ENCODE measurements at regions not wholly inside any gene's neighbourhood (a gene's known extent, or its start where the extent isn't known, plus 50 kb on each side); places are given as distances from the start of the nearest gene placed in this dataset.

DNA sequence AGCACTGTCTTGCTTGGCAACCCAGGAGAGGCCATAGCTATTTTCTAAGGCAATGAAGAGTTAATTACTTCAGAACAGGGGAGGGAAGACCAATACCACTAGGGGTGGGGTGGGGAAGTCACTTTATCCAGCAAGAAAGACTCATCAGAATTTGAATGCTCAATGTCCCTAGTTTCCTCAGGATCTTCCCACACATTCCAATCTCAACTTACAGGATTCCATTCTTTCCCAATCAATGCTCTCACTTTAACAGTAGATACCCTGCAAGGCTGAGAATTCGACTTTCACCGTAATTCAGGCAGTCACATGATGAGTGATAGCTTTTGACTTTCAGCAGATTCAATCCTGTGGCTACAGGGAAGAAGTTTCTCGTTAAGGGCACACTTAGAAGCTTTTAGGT, 526.6 kb upstream of the SEL1L start:
- H3K4me3 ChIP-seq = no peak overlapping the region
- TF ChIP-seq CTCF (IDR thresholded peaks at IDR 0.05) = no peak
- no peak for TF ChIP-seq EP300 (IDR thresholded peaks at IDR 0.05)
- no peak for TF ChIP-seq POLR2AphosphoS5 (IDR thresholded peaks at IDR 0.05)
- no peak for TF ChIP-seq POLR2A (IDR thresholded peaks at IDR 0.05)
- no peak for DNase-seq
- no peaks in the 10 kb centered on the region for H3K36me3 ChIP-seq
- no peak overlapping the region for H3K27ac ChIP-seq
- ATAC-seq (ENCODE audit: low FRiP score in 2 of 2) = no peak
- H3K9me3 ChIP-seq = no peaks in the 10 kb centered on the region
- H3K27me3 ChIP-seq = no peaks in the 10 kb centered on the region
- WGBS, 2 donors = 66 to 74% methylated on average over 3 of the region's 3 CpGs
- H3K4me1 ChIP-seq = no peaks in the 10 kb centered on the region

DNA sequence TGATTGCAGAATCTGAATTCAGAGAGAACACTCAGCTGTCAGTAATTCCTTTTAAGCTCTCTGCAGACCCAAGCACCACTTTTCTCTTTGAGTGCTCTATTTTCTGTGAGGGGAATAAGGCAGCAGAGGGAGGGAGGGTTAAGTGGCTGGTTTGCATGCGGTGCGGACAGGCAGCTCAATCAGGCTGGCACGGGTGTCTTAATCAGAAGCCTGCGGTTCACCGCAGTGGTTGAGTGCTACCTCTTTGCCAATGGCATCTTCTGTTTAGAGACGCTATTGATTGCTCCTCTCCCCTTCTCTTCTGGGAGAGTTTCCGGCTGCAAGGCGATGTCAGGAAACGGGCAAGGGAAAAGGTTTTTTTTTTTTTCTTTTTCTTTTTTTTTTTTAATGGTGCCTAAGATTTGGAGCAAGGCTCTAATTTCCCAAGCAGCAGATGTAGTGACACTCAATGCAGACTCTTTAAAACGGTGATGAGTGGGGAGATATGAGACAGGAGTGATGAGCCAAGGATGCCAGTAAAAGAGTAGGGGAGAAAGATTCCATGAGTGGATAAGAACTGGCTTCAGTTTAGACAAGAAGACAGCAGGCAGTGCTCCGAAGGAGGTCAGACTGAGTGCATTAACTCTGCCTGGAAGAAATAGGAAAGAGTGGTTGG, 533.7 kb upstream of the SEL1L start:
- Histone ChIP-seq H3K4me3 (no peak overlapping the region), H3K36me3 (no peaks in the 10 kb centered on the region), H3K9me3 (no peaks in the 10 kb centered on the region), H3K4me1 (no peaks in the 10 kb centered on the region), H3K27me3 (no peaks in the 10 kb centered on the region), H3K27ac (no peak overlapping the region)
- WGBS, 2 donors = 58% methylated on average over 11 of the region's 11 CpGs
- ATAC-seq (ENCODE audit: low FRiP score in 2 of 2) (no peak), DNase-seq (no peak)
- TF ChIP-seq EP300 (IDR thresholded peaks at IDR 0.05) = no peak
- TF ChIP-seq POLR2A (IDR thresholded peaks at IDR 0.05) = no peak
- no peak for TF ChIP-seq POLR2AphosphoS5 (IDR thresholded peaks at IDR 0.05)
- TF ChIP-seq CTCF (IDR thresholded peaks at IDR 0.05) = no peak

- Histone ChIP-seq H3K27me3 (no peaks in the 10 kb centered on the region), H3K9me3 (no peaks in the 10 kb centered on the region), H3K27ac (no peak overlapping the region), H3K4me3 (no peak overlapping the region), H3K36me3 (no peaks in the 10 kb centered on the region), H3K4me1 (no peaks in the 10 kb centered on the region)
- WGBS, 2 donors = 69 to 76% methylated on average over 2 to 3 of the region's 3 CpGs
- ATAC-seq (ENCODE audit: low FRiP score in 2 of 2) (no peak), DNase-seq (no peak)
- TF ChIP-seq POLR2A (IDR thresholded peaks at IDR 0.05) (no peak), POLR2AphosphoS5 (IDR thresholded peaks at IDR 0.05) (no peak), CTCF (IDR thresholded peaks at IDR 0.05) (no peak), EP300 (IDR thresholded peaks at IDR 0.05) (no peak)
These were observed 536.4 kb upstream of the SEL1L start for GRCh38 chr14:82070040-82070439.

- DNase-seq = no peak
- Histone ChIP-seq H3K27me3 (no peaks in the 10 kb centered on the region), H3K36me3 (no peaks in the 10 kb centered on the region), H3K9me3 (no peaks in the 10 kb centered on the region), H3K4me1 (no peaks in the 10 kb centered on the region), H3K4me3 (no peak overlapping the region), H3K27ac (no peak overlapping the region)
- ATAC-seq (ENCODE audit: low FRiP score in 2 of 2) = no peak
- 43 to 46% methylated on average over 3 of the region's 3 CpGs for WGBS, 2 donors
- TF ChIP-seq EP300 (IDR thresholded peaks at IDR 0.05) (no peak), POLR2AphosphoS5 (IDR thresholded peaks at IDR 0.05) (no peak), POLR2A (IDR thresholded peaks at IDR 0.05) (no peak), CTCF (IDR thresholded peaks at IDR 0.05) (no peak)
These were observed 537.1 kb upstream of the SEL1L start for GRCh38 chr14:82070753-82071152.

GRCh38 chr14:82073547-82073946, 539.9 kb upstream of the SEL1L start:
- WGBS, 2 donors = 63 to 64% methylated on average over 2 of the region's 2 CpGs
- DNase-seq = no peak
- TF ChIP-seq CTCF (IDR thresholded peaks at IDR 0.05) (no peak), POLR2AphosphoS5 (IDR thresholded peaks at IDR 0.05) (no peak), EP300 (IDR thresholded peaks at IDR 0.05) (no peak), POLR2A (IDR thresholded peaks at IDR 0.05) (no peak)

More at GRCh38 chr14:82073547-82073946, 539.9 kb upstream of the SEL1L start:
- no peak for ATAC-seq (ENCODE audit: low FRiP score in 2 of 2)
- Histone ChIP-seq H3K9me3 (no peaks in the 10 kb centered on the region), H3K27me3 (no peaks in the 10 kb centered on the region), H3K4me1 (no peaks in the 10 kb centered on the region), H3K36me3 (no peaks in the 10 kb centered on the region), H3K27ac (no peak overlapping the region), H3K4me3 (no peak overlapping the region)

Measured in upper lobe of left lung (tissue), 6 donors.